ENCODE measurements at regions not wholly inside any gene's neighbourhood (a gene's known extent, or its start where the extent isn't known, plus 50 kb on each side); places are given as distances from the start of the nearest gene placed in this dataset.

DNA sequence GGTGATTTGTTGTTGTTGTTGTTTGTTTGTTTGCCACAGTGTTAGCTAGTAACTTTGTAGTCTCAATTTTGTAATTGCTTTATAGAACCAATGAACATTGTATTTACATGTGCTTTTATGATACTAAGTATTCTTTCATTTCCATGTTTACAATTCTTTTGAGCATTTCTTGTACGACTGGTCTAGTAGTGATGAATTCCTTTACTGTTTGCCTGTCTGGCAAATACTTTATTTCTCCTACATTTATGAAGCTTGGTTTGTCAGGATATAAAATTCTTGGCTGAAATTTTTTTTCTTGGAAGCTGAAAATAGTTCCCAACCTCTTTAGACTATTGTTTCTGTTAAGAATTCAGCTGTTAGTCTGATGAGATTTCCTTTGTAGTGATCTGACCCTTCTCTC, 55.6 kb upstream of the SNCAIP start:
- no peaks in the 10 kb centered on the region for H3K27me3 Mint-ChIP-seq
- DNase-seq: no peak
- no peaks in the 10 kb centered on the region for H3K4me1 ChIP-seq (ENCODE audit: control insufficient read depth in 2 of 2, insufficient read depth in 2 of 2, low read length in 2 of 2)
- ATAC-seq (ENCODE audit: low read depth): no peak
- no peak overlapping the region for H3K27ac ChIP-seq (ENCODE audit: low read length in 2 of 2)
- WGBS (ENCODE audit: insufficient coverage): no CpG with 5 or more reads among the region's 1 CpG
- H3K79me2 ChIP-seq (ENCODE audit: control insufficient read depth, insufficient read depth, low read length): no peaks in the 10 kb centered on the region
- no peaks in the 10 kb centered on the region for H3K27me3 ChIP-seq (replicated peaks in 1 of 4; ENCODE audit: control extremely low read depth in 1 of 4, control insufficient read depth in 3 of 4, insufficient read depth in 4 of 4, low read length in 3 of 4)
- H3K9ac ChIP-seq (ENCODE audit: low read length): no peak overlapping the region
- no peaks in the 10 kb centered on the region for H3K36me3 ChIP-seq (replicated peaks in 1 of 2; ENCODE audit: control extremely low read depth in 1 of 2, control insufficient read depth in 1 of 2, extremely low read depth in 1 of 2, insufficient read depth in 2 of 2, low read length in 1 of 2)
- CTCF ChIA-PET: no interaction called here
- POLR2A ChIA-PET: no interaction called here
- no peaks in the 10 kb centered on the region for H3K4me1 Mint-ChIP-seq
- TF ChIP-seq EZH2 (IDR thresholded peaks at IDR 0.05; ENCODE audit: borderline replicate concordance, insufficient read depth, low read depth, low read length, poor library complexity, severe bottlenecking): no peak
- TF ChIP-seq, protein P1, sequence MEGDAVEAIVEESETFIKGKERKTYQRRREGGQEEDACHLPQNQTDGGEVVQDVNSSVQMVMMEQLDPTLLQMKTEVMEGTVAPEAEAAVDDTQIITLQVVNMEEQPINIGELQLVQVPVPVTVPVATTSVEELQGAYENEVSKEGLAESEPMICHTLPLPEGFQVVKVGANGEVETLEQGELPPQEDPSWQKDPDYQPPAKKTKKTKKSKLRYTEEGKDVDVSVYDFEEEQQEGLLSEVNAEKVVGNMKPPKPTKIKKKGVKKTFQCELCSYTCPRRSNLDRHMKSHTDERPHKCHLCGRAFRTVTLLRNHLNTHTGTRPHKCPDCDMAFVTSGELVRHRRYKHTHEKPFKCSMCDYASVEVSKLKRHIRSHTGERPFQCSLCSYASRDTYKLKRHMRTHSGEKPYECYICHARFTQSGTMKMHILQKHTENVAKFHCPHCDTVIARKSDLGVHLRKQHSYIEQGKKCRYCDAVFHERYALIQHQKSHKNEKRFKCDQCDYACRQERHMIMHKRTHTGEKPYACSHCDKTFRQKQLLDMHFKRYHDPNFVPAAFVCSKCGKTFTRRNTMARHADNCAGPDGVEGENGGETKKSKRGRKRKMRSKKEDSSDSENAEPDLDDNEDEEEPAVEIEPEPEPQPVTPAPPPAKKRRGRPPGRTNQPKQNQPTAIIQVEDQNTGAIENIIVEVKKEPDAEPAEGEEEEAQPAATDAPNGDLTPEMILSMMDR (IDR thresholded peaks at IDR 0.05): no peak
- no peak overlapping the region for H3K4me3 Mint-ChIP-seq
- H3K4me3 ChIP-seq (ENCODE audit: control extremely low read depth in 1 of 5, extremely low read depth in 1 of 5, insufficient read depth in 1 of 5, low read depth in 2 of 5, low read length in 4 of 5): no peak overlapping the region
- no peak overlapping the region for H3K4me2 ChIP-seq (replicated peaks; ENCODE audit: low read depth, low read length, poor library complexity, severe bottlenecking)
- intact Hi-C loops (cut with micrococcal nuclease): no loop called here
- H2AFZ ChIP-seq (ENCODE audit: insufficient read depth, low read depth, low read length, poor library complexity, severe bottlenecking): no peak overlapping the region
- no peak overlapping the region for H3K27ac Mint-ChIP-seq
- no peaks in the 10 kb centered on the region for H4K20me1 ChIP-seq (ENCODE audit: control insufficient read depth, insufficient read depth, low read length, poor library complexity, severe bottlenecking)
- H3K9me3 Mint-ChIP-seq (ENCODE audit: insufficient read depth): peaks cover 8% of the 10 kb centered on the region
- H3K9me3 ChIP-seq (ENCODE audit: control extremely low read depth in 1 of 3, control insufficient read depth in 2 of 3, insufficient read depth in 1 of 3, low read length in 2 of 3): peaks cover 0 to 15% (median 5%) of the 10 kb centered on the region in 3 donors

DNA sequence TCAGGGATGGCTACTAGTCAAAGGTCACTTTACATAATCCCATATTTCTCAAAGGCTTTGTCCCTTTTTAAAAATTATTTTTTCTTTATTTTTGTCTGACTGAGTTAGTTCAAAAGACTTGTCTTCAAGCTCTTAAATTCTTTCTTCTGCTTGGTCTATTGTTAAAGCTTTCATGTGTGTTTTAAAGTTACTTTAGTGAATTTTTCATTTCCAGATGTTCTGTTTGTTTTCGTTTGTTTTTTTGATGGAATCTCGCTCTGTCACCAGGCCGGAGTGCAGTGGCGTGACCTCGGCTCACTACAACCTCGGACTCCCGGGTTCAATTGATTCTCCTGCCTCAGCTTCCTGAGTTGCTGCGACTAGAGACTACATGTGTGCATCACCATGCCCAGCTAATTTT, 55.0 kb upstream of the SNCAIP start:
- peaks cover 8% of the 10 kb centered on the region for H3K9me3 Mint-ChIP-seq (ENCODE audit: insufficient read depth)
- intact Hi-C loops (cut with micrococcal nuclease): no loop called here
- CTCF ChIA-PET: no interaction called here

More for the DNA sequence above, 55.0 kb upstream of the SNCAIP start:
- Histone ChIP-seq H2AFZ (ENCODE audit: insufficient read depth, low read depth, low read length, poor library complexity, severe bottlenecking) (no peak overlapping the region), H3K4me2 (replicated peaks; ENCODE audit: low read depth, low read length, poor library complexity, severe bottlenecking) (no peak overlapping the region), H3K36me3 (replicated peaks in 1 of 2; ENCODE audit: control extremely low read depth in 1 of 2, control insufficient read depth in 1 of 2, extremely low read depth in 1 of 2, insufficient read depth in 2 of 2, low read length in 1 of 2) (no peaks in the 10 kb centered on the region), H4K20me1 (ENCODE audit: control insufficient read depth, insufficient read depth, low read length, poor library complexity, severe bottlenecking) (no peaks in the 10 kb centered on the region), H3K27ac (ENCODE audit: low read length in 2 of 2) (no peak overlapping the region), H3K9me3 (ENCODE audit: control extremely low read depth in 1 of 3, control insufficient read depth in 2 of 3, insufficient read depth in 1 of 3, low read length in 2 of 3) (peaks cover 0 to 14% (median 5%) of the 10 kb centered on the region in 3 donors), H3K27me3 (replicated peaks in 1 of 4; ENCODE audit: control extremely low read depth in 1 of 4, control insufficient read depth in 3 of 4, insufficient read depth in 4 of 4, low read length in 3 of 4) (no peaks in the 10 kb centered on the region), H3K9ac (ENCODE audit: low read length) (no peak overlapping the region), H3K4me1 (ENCODE audit: control insufficient read depth in 2 of 2, insufficient read depth in 2 of 2, low read length in 2 of 2) (no peaks in the 10 kb centered on the region), H3K4me3 (ENCODE audit: control extremely low read depth in 1 of 5, extremely low read depth in 1 of 5, insufficient read depth in 1 of 5, low read depth in 2 of 5, low read length in 4 of 5) (no peak overlapping the region), H3K79me2 (ENCODE audit: control insufficient read depth, insufficient read depth, low read length) (no peaks in the 10 kb centered on the region)
- Mint-ChIP-seq H3K27me3 (no peaks in the 10 kb centered on the region), H3K4me3 (no peak overlapping the region), H3K4me1 (no peaks in the 10 kb centered on the region), H3K27ac (no peak overlapping the region)
- WGBS (ENCODE audit: insufficient coverage): 97% methylated on average over 5 of the region's 8 CpGs
- no peak for ATAC-seq (ENCODE audit: low read depth)
- TF ChIP-seq EZH2 (IDR thresholded peaks at IDR 0.05; ENCODE audit: borderline replicate concordance, insufficient read depth, low read depth, low read length, poor library complexity, severe bottlenecking): no peak
- TF ChIP-seq, protein P1 (IDR thresholded peaks at IDR 0.05): no peak
- no peak for DNase-seq
- POLR2A ChIA-PET: no interaction called here
